K562 (cell line): ENCODE measurements at regions not wholly inside any gene's neighbourhood (a gene's known extent, or its start where the extent isn't known, plus 50 kb on each side); places are given as distances from the start of the nearest gene placed in this dataset.

Source experiments
- ATAC-seq: fragments of 200-7000 bp; cut with Tn5 transposase; 3 replicates; pipeline ENCODE4 v1.9.1; 2020; ENCODE audit warnings: moderate library complexity
- BruUV-seq: library from RNA; stranded (reverse); fragments of 400-500 nt; replicated peaks from 2 replicates; lab custom pipeline; 2021; lab: Mats Ljungman, UMichigan
- CTCF ChIA-PET: fragments of 300-600 bp; formaldehyde crosslinking; extraction: SDS; loops from one replicate; lab custom pipeline; 2021; ENCODE audit warnings: low intra/inter-chr PET ratio; lab: Yijun Ruan, JAX
- POLR2A ChIA-PET: fragments of 300-600, 350-650 bp; sonication (Branson Sonifier 250); formaldehyde crosslinking; extraction: SDS; loops from one replicate; lab custom pipeline; 2021; ENCODE audit warnings: antibody characterized with exemption, inconsistent platforms; lab: Yijun Ruan, JAX
- DNase-seq, 4 experiments: peaks; one replicate each; pipeline versions ENCODE4 v3.0.0 to v3.0.0-alpha.2; 2011 to 2018; ENCODE audit warnings: low spot score in 3 of 4, mixed read lengths in 3 of 4; ENCODE audit errors: extremely low read depth in 1 of 4
- FAIRE-seq: peaks from 2 replicates; lab custom pipeline; 2011; peaks lifted over from hg19 to GRCh38; lab: Jason Lieb, UNC
- H2AFZ ChIP-seq: 2 replicates; pipeline ENCODE4 v1.6.0; 2011; ENCODE audit warnings: low read depth, low read length, control low read depth, inconsistent platforms
- H3K27ac ChIP-seq: fragments of 200-600 bp; 3 replicates; pipeline ENCODE4 v1.8.0; 2011; ENCODE audit warnings: low read depth, mild to moderate bottlenecking, control low read depth, inconsistent platforms, low read length, moderate library complexity, mixed read lengths; ENCODE audit errors: extremely low read depth
- H3K27me3 ChIP-seq, 2 experiments: fragments of 300-600 bp in 1 of 2; 2 replicates in 1 of 2; 3 replicates in 1 of 2; pipeline versions ENCODE4 v1.6.0 to v1.8.0; 2011; ENCODE audit warnings: inconsistent platforms in 2 of 2, low read length in 2 of 2, mild to moderate bottlenecking in 1 of 2, mixed read lengths in 1 of 2, moderate library complexity in 1 of 2; ENCODE audit not compliant: control insufficient read depth in 2 of 2, insufficient read depth in 2 of 2
- H3K36me3 ChIP-seq: fragments of 300-600 bp; 3 replicates; pipeline ENCODE4 v1.8.0; 2011; ENCODE audit warnings: mild to moderate bottlenecking, low read length, inconsistent platforms; ENCODE audit not compliant: control insufficient read depth, insufficient read depth
- H3K4me1 ChIP-seq, 2 experiments: fragments of 200-600 bp in 1 of 2; replicated peaks in 1 of 2; 2 replicates in 1 of 2; 3 replicates in 1 of 2; pipeline versions ENCODE4 v1.5.1 to v1.8.0; 2011; ENCODE audit warnings: inconsistent platforms in 2 of 2, low read length in 2 of 2, mild to moderate bottlenecking in 1 of 2, mixed read lengths in 1 of 2, moderate library complexity in 1 of 2; ENCODE audit not compliant: control insufficient read depth in 2 of 2, insufficient read depth in 2 of 2
- H3K4me2 ChIP-seq: 2 replicates; pipeline ENCODE4 v1.6.1; 2011; ENCODE audit warnings: low read length, control low read depth, inconsistent platforms, mixed read lengths; ENCODE audit not compliant: insufficient read depth
- H3K4me3 ChIP-seq: fragments of 200-600 bp; sonication (generic), shearing (Covaris generic); 2 replicates; pipeline ENCODE4 v1.5.1; 2016; ENCODE audit warnings: control low read depth, inconsistent platforms
- H3K79me2 ChIP-seq: fragments of 200-600 bp; 3 replicates; pipeline ENCODE4 v1.8.0; 2011; ENCODE audit warnings: low read length, inconsistent platforms; ENCODE audit not compliant: control insufficient read depth, insufficient read depth
- H3K9ac ChIP-seq, 2 experiments: 2 replicates each; pipeline versions ENCODE4 v1.6.0 to v1.6.1; 2011; ENCODE audit warnings: low read depth in 2 of 2, low read length in 2 of 2, control low read depth in 1 of 2, inconsistent platforms in 1 of 2, mild to moderate bottlenecking in 1 of 2, mixed read lengths in 1 of 2; ENCODE audit not compliant: insufficient read depth in 1 of 2
- H3K9me1 ChIP-seq: one replicate; pipeline ENCODE4 v1.6.0; 2011; ENCODE audit warnings: inconsistent platforms, mild to moderate bottlenecking, low read length, moderate library complexity; ENCODE audit not compliant: control insufficient read depth, insufficient read depth
- H3K9me3 ChIP-seq: replicated peaks from 2 replicates; pipeline ENCODE4 v1.5.1; 2011; ENCODE audit warnings: low read depth, low read length, inconsistent platforms; ENCODE audit not compliant: control insufficient read depth, insufficient read depth
- H4K20me1 ChIP-seq: replicated peaks from 2 replicates; pipeline ENCODE4 v1.6.1; 2011; ENCODE audit warnings: low read length, inconsistent platforms, mixed read lengths; ENCODE audit not compliant: control insufficient read depth, insufficient read depth
- CEBPB ChIP-seq: fragments of 450-650 bp; IDR thresholded peaks from 2 replicates; pipeline ENCODE4 v1.6.1; 2016; ENCODE audit warnings: missing genetic modification characterization, missing compliant biosample characterization
- CEBPG ChIP-seq, 3 experiments: fragments of 200-800 bp in 1 of 3; sonication (Bioruptor generic) in 1 of 3; sonication (generic) in 1 of 3; formaldehyde crosslinking in 1 of 3; IDR thresholded peaks in 2 of 3; conservative IDR thresholded peaks in 1 of 3; 2 replicates each; pipeline versions ENCODE4 v1.6.1 to v1.8.0; 2016 to 2022; ENCODE audit warnings: missing compliant biosample characterization in 2 of 3, missing genetic modification characterization in 2 of 3, mild to moderate bottlenecking in 1 of 3, missing genetic modification reagents in 1 of 3
- FOXJ2 ChIP-seq: fragments of 200-800 bp; sonication (Bioruptor generic); IDR thresholded peaks from 2 replicates; pipeline ENCODE4 v1.6.1; 2016; ENCODE audit warnings: missing genetic modification characterization, missing compliant biosample characterization
- FOXK2 ChIP-seq, 2 experiments: fragments of 450-650 bp; IDR thresholded peaks in 1 of 2; conservative IDR thresholded peaks in 1 of 2; 2 replicates each; pipeline ENCODE4 v1.6.1; 2016; ENCODE audit warnings: low read depth in 2 of 2, mild to moderate bottlenecking in 1 of 2
- MYC ChIP-seq, 2 experiments: fragments of 250-450 bp in 1 of 2; sonication (Bioruptor Pico) in 1 of 2; IDR thresholded peaks; 2 replicates each; pipeline versions ENCODE4 v1.5.1 to v1.6.1; 2012 to 2021; ENCODE audit warnings: low read depth in 2 of 2, borderline replicate concordance in 1 of 2, improper control_type of control experiment in 1 of 2, low read length in 1 of 2, mild to moderate bottlenecking in 1 of 2, moderate library complexity in 1 of 2
- SNIP1 ChIP-seq: fragments of 450-650 bp; IDR thresholded peaks from 2 replicates; pipeline ENCODE4 v1.7.1; 2017; ENCODE audit warnings: low read depth, mild to moderate bottlenecking
- ZFX ChIP-seq: sonication (generic); formaldehyde crosslinking; IDR thresholded peaks from 2 replicates; pipeline ENCODE4 v1.8.0; 2022; ENCODE audit warnings: mild to moderate bottlenecking, missing genetic modification reagents, moderate library complexity
- ZNF311 ChIP-seq: fragments of 250-450 bp; sonication (Bioruptor Pico); IDR thresholded peaks from 2 replicates; pipeline ENCODE4 v1.4.0; 2020; ENCODE audit warnings: mild to moderate bottlenecking, moderate library complexity
- ZNF77 ChIP-seq: fragments of 250-450 bp; sonication (Bioruptor Pico); IDR thresholded peaks from 2 replicates; pipeline ENCODE4 v1.5.0; 2020
- WGBS: fragments of 100-300 bp; shearing (Covaris generic); methylation state at CpG from one replicate; pipeline ENCODE4 v1.1.6; 2016; ENCODE audit warnings: low coverage, mixed read lengths; ENCODE audit not compliant: insufficient coverage; ENCODE audit errors: missing lambda C conversion rate; 5-methylcytosine and 5-hydroxymethylcytosine counted together
- in situ Hi-C: fragments of 300-500 bp; cut with MboI; formaldehyde crosslinking; loops from 4 replicates; pipeline ENCODE4 v1.15.0; 2018; ENCODE audit warnings: inconsistent platforms, mixed read lengths
- intact Hi-C: fragments of 100-400 bp; cut with micrococcal nuclease; formaldehyde crosslinking; loops from 2 replicates; pipeline ENCODE4 v1.14.2; 2022

- no peaks in the 10 kb centered on the region for H3K9me1 ChIP-seq
- no peak overlapping the region for H2AFZ ChIP-seq
- FAIRE-seq (no peak), ATAC-seq (no peak), DNase-seq (no peak)
- H3K79me2 ChIP-seq: no peaks in the 10 kb centered on the region
- intact Hi-C loops (no loop called here), in situ Hi-C loops (no loop called here)
- no peak overlapping the region for H3K4me3 ChIP-seq
- H3K9ac ChIP-seq: no peak overlapping the region
- CTCF ChIA-PET: no interaction called here
- H3K9me3 ChIP-seq: no peaks in the 10 kb centered on the region
- TF ChIP-seq ZFX (CRISPR knock-in tag): no peak
- TF ChIP-seq ZNF311 (CRISPR knock-in tag): no peak
- TF ChIP-seq MYC (IDR thresholded peaks at IDR 0.05; ENCODE audit: low read depth, low read length): no peak
- TF ChIP-seq MYC (CRISPR knock-in tag; IDR thresholded peaks at IDR 0.05; ENCODE audit: borderline replicate concordance, low read depth): no peak
- TF ChIP-seq SNIP1: no peak
- TF ChIP-seq CEBPB (tag): peak; percentile 45; the same call in 1 of the 2 replicates
- no peak for TF ChIP-seq FOXJ2 (tag)
- no peak for TF ChIP-seq CEBPG (CRISPR knock-in tag; IDR thresholded peaks at IDR 0.05)
- peak; percentile 16 to 66; a peak in 2 of 4 replicates for TF ChIP-seq CEBPG (tag; conservative IDR thresholded peaks at IDR 0.05 in 1 of 2, IDR thresholded peaks at IDR 0.05 in 1 of 2)
- no peak for TF ChIP-seq ZNF77 (CRISPR knock-in tag)
- TF ChIP-seq FOXK2 (conservative IDR thresholded peaks at IDR 0.05 in 1 of 2, IDR thresholded peaks at IDR 0.05 in 1 of 2; ENCODE audit: low read depth in 2 of 2): no peak
- no peaks in the 10 kb centered on the region for H4K20me1 ChIP-seq
- 80% methylated on average over 2 of the region's 2 CpGs for WGBS
- H3K4me2 ChIP-seq: no peak overlapping the region
- H3K27ac ChIP-seq: no peak overlapping the region
- BruUV-seq: no TSS peak
- H3K27me3 ChIP-seq: no peaks in the 10 kb centered on the region
- POLR2A ChIA-PET: interaction anchor here (0.6 kb wide), 1 partner anchor 278 kb away, joined by 3 read pairs; no protein-coding TSS in a partner anchor
- H3K36me3 ChIP-seq: no peaks in the 10 kb centered on the region
- peaks cover 0 to 3% of the 10 kb centered on the region in 2 experiments; a peak in 1 of 5 replicates for H3K4me1 ChIP-seq
Measured at GRCh38 chr3:152120601-152121269, 148.0 kb upstream of the MBNL1 start.
